CD4-positive, CD25-positive, alpha-beta regulatory T cell (primary cell): ENCODE measurements at regions not wholly inside any gene's neighbourhood (a gene's known extent, or its start where the extent isn't known, plus 50 kb on each side); places are given as distances from the start of the nearest gene placed in this dataset.
"Not testable (repeated sequence)": the region's sequence is repeated elsewhere in the genome, so short reads cannot be mapped to it uniquely, and the experiment has no call there.

Source experiments
- ATAC-seq, 2 donors: fragments of 150-1000 bp; cut with Tn5 transposase; one replicate each; pipeline ENCODE4 v1.10.0; 2021; ENCODE audit warnings: low read depth in 2 of 2, moderate number of reproducible peaks in 2 of 2, moderate library complexity in 1 of 2
- DNase-seq, 3 donors: peaks; one replicate each; pipeline versions ENCODE4 v3.0.0 to v3.0.0-alpha.2; 2012 to 2022; ENCODE audit warnings: mixed read lengths in 1 of 3
- H3K27ac ChIP-seq: one replicate; pipeline ENCODE4 v1.7.0; 2013; ENCODE audit warnings: mild to moderate bottlenecking, low read length; ENCODE audit not compliant: insufficient read depth, poor library complexity, severe bottlenecking
- H3K27me3 ChIP-seq: one replicate; pipeline ENCODE4 v1.7.0; 2013; ENCODE audit warnings: low read length; ENCODE audit not compliant: control insufficient read depth, insufficient read depth
- H3K36me3 ChIP-seq: one replicate; pipeline ENCODE4 v1.7.0; 2013; ENCODE audit warnings: mild to moderate bottlenecking, low read length, moderate library complexity; ENCODE audit not compliant: control insufficient read depth, insufficient read depth
- H3K4me1 ChIP-seq: 2 replicates; pipeline ENCODE4 v1.7.0; 2013; ENCODE audit warnings: mild to moderate bottlenecking, low read length; ENCODE audit not compliant: insufficient read depth, control insufficient read depth, poor library complexity, severe bottlenecking
- H3K4me3 ChIP-seq: one replicate; pipeline ENCODE4 v1.7.0; 2013; ENCODE audit warnings: low read depth, mild to moderate bottlenecking, low read length, moderate library complexity
- H3K9me3 ChIP-seq, 2 experiments: 1 replicate in 1 of 2; 2 replicates in 1 of 2; pipeline ENCODE4 v1.7.0; 2013; ENCODE audit warnings: low read length in 2 of 2, mild to moderate bottlenecking in 1 of 2, moderate library complexity in 1 of 2; ENCODE audit not compliant: control insufficient read depth in 2 of 2
- H3K27ac Mint-ChIP-seq, 3 donors: one replicate each; pipeline ENCODE4 v1.8.0; 2020 to 2022; ENCODE audit warnings: mild to moderate bottlenecking in 3 of 3, mixed read lengths in 3 of 3, moderate library complexity in 2 of 3
- H3K27me3 Mint-ChIP-seq: one replicate; pipeline ENCODE4 v1.8.0; 2022; ENCODE audit warnings: mild to moderate bottlenecking, mixed read lengths
- H3K36me3 Mint-ChIP-seq: one replicate; pipeline ENCODE4 v1.8.0; 2020; ENCODE audit warnings: mixed read lengths
- H3K4me1 Mint-ChIP-seq, 4 donors: one replicate each; pipeline ENCODE4 v1.8.0; 2020 to 2022; ENCODE audit warnings: mixed read lengths in 4 of 4, mild to moderate bottlenecking in 1 of 4
- H3K4me3 Mint-ChIP-seq, 4 donors: one replicate each; pipeline ENCODE4 v1.8.0; 2020 to 2022; ENCODE audit warnings: mild to moderate bottlenecking in 4 of 4, mixed read lengths in 4 of 4, moderate library complexity in 3 of 4
- H3K9me3 Mint-ChIP-seq, 7 donors: one replicate each; pipeline ENCODE4 v1.8.0; 2020 to 2022; ENCODE audit warnings: mixed read lengths in 7 of 7, mild to moderate bottlenecking in 3 of 7, moderate library complexity in 2 of 7

DNA sequence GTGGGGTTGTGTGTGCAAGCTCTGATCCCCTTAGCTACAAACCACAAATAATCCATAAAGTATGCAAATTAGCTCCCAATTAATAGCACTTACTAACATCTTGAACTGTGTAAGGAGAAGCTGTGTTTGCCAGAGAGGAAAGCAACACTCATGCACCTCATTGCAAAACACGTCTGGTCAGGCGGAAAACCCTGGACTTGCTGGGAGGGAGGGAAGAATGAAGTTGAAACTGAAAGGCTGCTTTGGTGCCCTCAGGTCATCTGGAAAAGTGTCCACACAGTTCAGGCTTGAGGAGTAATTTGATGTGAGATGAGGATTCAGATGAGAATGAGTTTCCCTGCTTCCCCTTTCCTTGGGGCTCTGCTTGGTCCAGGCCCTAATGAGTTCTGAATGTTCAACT is 185.5 kb upstream of the ANKRD28 start:
- H3K27me3 Mint-ChIP-seq = peaks cover 10% of the 10 kb centered on the region
- H3K27ac Mint-ChIP-seq = no peak overlapping the region
- no peaks in the 10 kb centered on the region for H3K4me1 ChIP-seq
- no peak overlapping the region for H3K27ac ChIP-seq
- peaks cover 0 to 7% (median 1%) of the 10 kb centered on the region in 7 donors for H3K9me3 Mint-ChIP-seq
- no peaks in the 10 kb centered on the region for H3K36me3 ChIP-seq
- H3K36me3 Mint-ChIP-seq = no peaks in the 10 kb centered on the region
- no peak overlapping the region for H3K4me3 ChIP-seq
- no peak overlapping the region for H3K4me3 Mint-ChIP-seq
- H3K9me3 ChIP-seq = no peaks in the 10 kb centered on the region
- no peak for ATAC-seq
- H3K4me1 Mint-ChIP-seq = no peaks in the 10 kb centered on the region
- peaks cover 3% of the 10 kb centered on the region for H3K27me3 ChIP-seq
- no peak for DNase-seq

DNA sequence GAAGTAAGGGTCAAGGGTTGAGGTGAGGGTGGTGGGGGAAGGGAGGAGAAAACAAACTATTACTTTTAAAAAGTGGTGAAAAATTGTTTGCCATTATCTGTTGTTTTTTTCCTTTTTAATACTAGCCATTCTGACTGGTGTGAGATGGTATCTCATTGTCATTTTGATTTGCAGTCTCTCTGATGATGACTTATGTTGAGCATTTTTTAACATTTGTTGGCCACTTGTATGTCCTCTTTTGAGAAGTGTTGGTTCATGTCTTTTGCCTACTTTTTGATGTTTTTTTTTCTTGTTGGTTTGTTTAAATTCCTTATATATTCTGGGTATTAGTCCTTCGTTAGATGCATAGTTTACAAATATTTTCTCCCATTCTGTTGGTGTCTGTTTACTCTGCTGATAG is 185.9 kb upstream of the ANKRD28 start:
- Histone ChIP-seq H3K9me3 (no peaks in the 10 kb centered on the region), H3K4me3 (no peak overlapping the region), H3K36me3 (no peaks in the 10 kb centered on the region), H3K27me3 (peaks cover 3% of the 10 kb centered on the region), H3K4me1 (no peaks in the 10 kb centered on the region), H3K27ac (no peak overlapping the region)
- no peak overlapping the region for H3K4me3 Mint-ChIP-seq
- H3K36me3 Mint-ChIP-seq = peaks cover 3% of the 10 kb centered on the region
- DNase-seq (no peak), ATAC-seq (no peak)
- no peaks in the 10 kb centered on the region for H3K4me1 Mint-ChIP-seq
- peaks cover 10% of the 10 kb centered on the region for H3K27me3 Mint-ChIP-seq
- peaks cover 0 to 9% (median 4%) of the 10 kb centered on the region in 7 donors for H3K9me3 Mint-ChIP-seq
- H3K27ac Mint-ChIP-seq = no peak overlapping the region

DNA sequence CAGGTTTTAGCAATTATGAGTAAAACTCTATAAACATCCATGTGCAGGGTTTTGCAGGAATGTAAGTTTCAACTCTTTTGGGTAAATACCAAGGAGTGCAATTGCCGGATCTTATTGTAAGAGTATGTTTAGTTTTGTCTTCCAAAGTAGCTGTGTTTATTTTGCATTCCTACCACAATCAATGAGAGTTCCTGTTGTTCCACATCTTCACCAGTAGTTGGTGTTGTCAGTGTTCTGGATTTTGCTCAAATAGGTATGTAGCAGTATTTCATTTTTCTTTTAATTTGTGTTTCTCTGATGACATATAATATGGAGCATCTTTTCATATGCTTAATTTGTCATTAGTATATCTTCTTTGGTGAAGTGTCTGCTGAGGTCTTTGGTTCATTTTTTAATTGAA is 185.1 kb upstream of the GALNT15 start:
- H3K36me3 Mint-ChIP-seq = peaks cover 6% of the 10 kb centered on the region
- no peak overlapping the region for H3K27ac Mint-ChIP-seq
- Histone ChIP-seq H3K4me1 (no peaks in the 10 kb centered on the region), H3K4me3 (no peak overlapping the region), H3K27me3 (peaks cover 3% of the 10 kb centered on the region), H3K9me3 (peaks cover 0 to 2% of the 10 kb centered on the region in 2 experiments), H3K36me3 (no peaks in the 10 kb centered on the region), H3K27ac (no peak overlapping the region)
- peaks cover 0 to 17% (median 10%) of the 10 kb centered on the region in 7 donors for H3K9me3 Mint-ChIP-seq
- H3K27me3 Mint-ChIP-seq = peaks cover 23% of the 10 kb centered on the region
- no peak for ATAC-seq
- DNase-seq = no peak
- H3K4me1 Mint-ChIP-seq = no peaks in the 10 kb centered on the region
- no peak overlapping the region for H3K4me3 Mint-ChIP-seq

DNA sequence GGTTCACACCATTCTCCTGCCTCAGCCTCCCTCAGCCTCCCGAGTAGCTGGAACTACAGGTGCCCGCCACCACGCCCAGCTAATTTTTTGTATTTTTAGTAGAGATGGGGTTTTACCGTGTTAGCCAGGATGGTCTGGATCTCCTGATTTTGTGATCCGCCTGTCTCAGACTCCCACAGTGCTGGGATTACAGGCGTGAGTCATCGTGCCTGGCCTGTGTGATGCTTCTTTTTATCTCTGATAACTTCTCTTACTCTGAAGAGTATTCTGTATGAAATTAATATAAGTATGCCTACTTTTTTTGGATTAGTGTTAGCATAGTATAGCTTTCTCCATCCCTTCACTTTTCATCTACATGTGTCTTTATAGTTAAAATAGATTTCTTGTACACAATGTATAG is 180.8 kb upstream of the GALNT15 start:
- H3K36me3 Mint-ChIP-seq, H3K4me1 Mint-ChIP-seq, H3K36me3 ChIP-seq, DNase-seq, H3K27ac Mint-ChIP-seq, H3K27ac ChIP-seq, H3K4me3 ChIP-seq, H3K4me1 ChIP-seq, ATAC-seq, H3K27me3 ChIP-seq, H3K9me3 ChIP-seq: not testable (repeated sequence)
- Mint-ChIP-seq H3K4me3 (peak overlapping the region in 1 of 4 donors; percentile 94), H3K9me3 (peaks cover 0 to 14% (median 7%) of the 10 kb centered on the region in 7 donors), H3K27me3 (peaks cover 19% of the 10 kb centered on the region)

DNA sequence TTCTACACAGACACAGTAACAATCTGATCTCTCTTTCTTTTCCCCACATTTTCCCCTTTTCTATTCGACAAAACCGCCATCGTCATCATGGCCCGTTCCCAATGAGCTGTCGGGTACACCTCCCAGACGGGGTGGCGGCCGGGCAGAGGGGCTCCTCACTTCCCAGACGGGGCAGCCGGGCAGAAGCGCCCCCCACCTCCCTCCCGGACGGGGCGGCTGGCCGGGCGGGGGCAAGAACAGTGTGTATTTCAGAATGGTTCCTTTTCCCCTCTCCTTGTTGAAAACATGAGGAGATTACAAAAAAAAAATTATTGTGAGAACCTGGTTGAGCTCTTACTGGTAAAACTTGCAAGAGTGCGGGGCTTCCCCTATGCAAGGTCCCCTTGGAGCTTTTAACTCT is 178.0 kb upstream of the GALNT15 start:
- not testable (repeated sequence) for H3K27ac ChIP-seq, DNase-seq, H3K4me3 Mint-ChIP-seq, H3K27ac Mint-ChIP-seq, H3K9me3 ChIP-seq, ATAC-seq, H3K4me1 ChIP-seq, H3K36me3 ChIP-seq, H3K4me3 ChIP-seq, H3K9me3 Mint-ChIP-seq, H3K27me3 ChIP-seq, H3K4me1 Mint-ChIP-seq, H3K36me3 Mint-ChIP-seq
- peaks cover 19% of the 10 kb centered on the region for H3K27me3 Mint-ChIP-seq

DNA sequence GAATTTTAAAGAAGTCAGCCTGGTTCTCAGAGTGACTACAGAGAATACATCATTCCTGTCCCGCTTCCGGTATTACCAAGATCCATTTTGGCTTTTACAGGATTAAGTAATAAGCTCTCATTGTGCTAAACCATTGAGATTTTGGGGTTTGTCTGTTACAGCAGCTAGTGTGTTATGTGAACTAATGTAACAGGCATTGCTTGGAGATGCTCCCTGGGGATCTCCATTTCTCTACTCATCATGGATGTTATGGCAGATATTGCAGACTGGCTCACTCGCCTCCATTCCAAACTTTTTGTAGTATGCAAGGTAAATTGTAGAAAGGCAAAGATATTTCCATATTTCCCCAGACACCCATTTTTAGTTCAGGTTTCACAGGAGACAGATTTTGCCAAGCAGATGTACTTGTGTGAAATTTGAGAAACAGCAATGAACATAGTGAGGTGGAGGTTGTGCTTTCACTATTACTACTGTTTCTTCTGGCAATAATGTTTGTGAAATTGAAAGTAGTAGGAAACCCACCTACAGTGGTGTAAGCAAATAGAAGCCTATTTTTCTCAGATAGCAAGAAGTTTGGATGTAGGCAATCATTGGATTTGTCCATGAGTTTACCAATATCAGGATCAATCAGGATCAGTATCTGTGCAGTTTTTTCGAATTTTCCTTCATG is 177.1 kb upstream of the GALNT15 start:
- peaks cover 0 to 2% of the 10 kb centered on the region in 2 experiments for H3K9me3 ChIP-seq
- Mint-ChIP-seq H3K27ac (no peak overlapping the region), H3K36me3 (no peaks in the 10 kb centered on the region), H3K27me3 (peaks cover 14% of the 10 kb centered on the region), H3K9me3 (peaks cover 0 to 7% (median 3%) of the 10 kb centered on the region in 7 donors), H3K4me1 (no peaks in the 10 kb centered on the region), H3K4me3 (no peak overlapping the region)
- no peaks in the 10 kb centered on the region for H3K36me3 ChIP-seq
- no peak overlapping the region for H3K4me3 ChIP-seq
- peaks cover 2% of the 10 kb centered on the region for H3K27me3 ChIP-seq
- no peak for DNase-seq
- H3K4me1 ChIP-seq = no peaks in the 10 kb centered on the region
- no peak overlapping the region for H3K27ac ChIP-seq
- ATAC-seq = no peak

DNA sequence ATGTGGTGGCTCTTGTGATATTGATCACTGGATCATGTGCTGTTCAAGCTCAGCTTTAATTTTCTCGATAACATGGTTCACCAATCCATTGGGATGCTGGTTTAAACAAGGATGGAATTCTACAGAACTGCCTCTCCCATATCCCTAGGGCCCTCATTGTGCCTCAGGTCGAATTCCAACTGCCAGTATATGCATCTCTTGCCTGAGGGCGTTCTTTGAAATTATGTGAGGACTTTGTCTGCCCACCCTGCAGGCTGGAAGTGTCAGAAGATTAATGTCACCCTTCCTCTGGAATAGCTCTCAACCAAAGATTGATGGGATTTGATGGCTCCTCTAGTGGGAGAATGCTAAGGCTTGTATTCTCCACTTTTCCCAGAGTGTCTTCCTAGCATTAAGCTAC is 175.6 kb upstream of the GALNT15 start:
- peaks cover 2% of the 10 kb centered on the region for H3K27me3 ChIP-seq
- DNase-seq = no peak
- no peak overlapping the region for H3K4me3 Mint-ChIP-seq
- H3K36me3 ChIP-seq = no peaks in the 10 kb centered on the region
- H3K4me1 ChIP-seq = no peaks in the 10 kb centered on the region
- H3K27me3 Mint-ChIP-seq = peaks cover 4% of the 10 kb centered on the region
- no peaks in the 10 kb centered on the region for H3K36me3 Mint-ChIP-seq
- H3K27ac ChIP-seq = no peak overlapping the region
- peaks cover 0 to 7% (median 2%) of the 10 kb centered on the region in 7 donors for H3K9me3 Mint-ChIP-seq
- H3K27ac Mint-ChIP-seq = no peak overlapping the region
- no peak for ATAC-seq
- peaks cover 0 to under 1% of the 10 kb centered on the region in 2 experiments for H3K9me3 ChIP-seq
- no peaks in the 10 kb centered on the region for H3K4me1 Mint-ChIP-seq
- no peak overlapping the region for H3K4me3 ChIP-seq

DNA sequence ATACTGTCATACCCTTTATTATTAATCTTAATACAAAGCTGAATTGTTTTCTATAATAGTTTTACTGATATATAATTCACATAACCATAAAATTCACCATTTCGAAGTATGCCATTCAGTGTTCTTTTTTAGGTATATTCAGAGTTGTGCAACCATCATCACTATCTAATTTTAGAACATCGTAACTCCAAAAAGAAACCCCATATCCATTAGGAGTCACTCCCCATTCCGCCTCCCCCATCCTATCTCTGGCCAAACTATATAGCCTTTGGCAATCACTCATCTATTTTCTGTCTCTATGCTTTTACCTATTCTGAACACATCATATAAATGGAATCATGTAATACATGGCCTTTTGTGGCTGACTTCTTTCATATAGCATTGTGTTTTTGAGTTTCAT is 169.7 kb upstream of the GALNT15 start:
- no peaks in the 10 kb centered on the region for H3K36me3 Mint-ChIP-seq
- no peak for DNase-seq
- peaks cover 1 to 10% (median 6%) of the 10 kb centered on the region in 7 donors for H3K9me3 Mint-ChIP-seq
- H3K27me3 Mint-ChIP-seq = peaks cover 12% of the 10 kb centered on the region
- H3K4me3 Mint-ChIP-seq = no peak overlapping the region
- ATAC-seq = no peak
- H3K4me3 ChIP-seq = no peak overlapping the region
- H3K4me1 Mint-ChIP-seq = no peaks in the 10 kb centered on the region
- H3K9me3 ChIP-seq = peaks cover 0 to 9% of the 10 kb centered on the region in 2 experiments
- H3K27ac ChIP-seq = no peak overlapping the region
- H3K27me3 ChIP-seq = no peaks in the 10 kb centered on the region
- H3K4me1 ChIP-seq = no peaks in the 10 kb centered on the region
- H3K27ac Mint-ChIP-seq = no peak overlapping the region
- H3K36me3 ChIP-seq = no peaks in the 10 kb centered on the region
